ENCODE measurements at regions not wholly inside any gene's neighbourhood (a gene's known extent, or its start where the extent isn't known, plus 50 kb on each side); places are given as distances from the start of the nearest gene placed in this dataset.

GRCh38 chr10:57351076-57351475, 916.6 kb downstream of the IPMK start:
- Histone ChIP-seq H3K27ac (ENCODE audit: control insufficient read depth, insufficient read depth, low read length) (no peak overlapping the region), H3K9me3 (ENCODE audit: control insufficient read depth, low read depth, low read length) (no peaks in the 10 kb centered on the region), H3K9me1 (ENCODE audit: control insufficient read depth, extremely low read depth, insufficient read depth, low read length) (no peaks in the 10 kb centered on the region), H3K27me3 (ENCODE audit: control insufficient read depth, extremely low read depth, insufficient read depth, low read length) (no peaks in the 10 kb centered on the region), H4K20me1 (ENCODE audit: control insufficient read depth, extremely low read depth, insufficient read depth, low read length) (no peaks in the 10 kb centered on the region), H3K4me1 (ENCODE audit: control insufficient read depth, extremely low read depth, insufficient read depth, low read length) (no peaks in the 10 kb centered on the region), H3K36me3 (ENCODE audit: control insufficient read depth in 2 of 2, extremely low read depth in 1 of 2, insufficient read depth in 2 of 2, low read length in 2 of 2) (no peaks in the 10 kb centered on the region), H3K79me2 (ENCODE audit: control insufficient read depth, insufficient read depth, low read length) (no peaks in the 10 kb centered on the region), H2AFZ (ENCODE audit: control insufficient read depth, low read length) (no peak overlapping the region), H3K4me3 (ENCODE audit: control insufficient read depth in 2 of 3, extremely low read depth in 1 of 3, insufficient read depth in 2 of 3, low read depth in 1 of 3, low read length in 3 of 3) (no peak overlapping the region), H3K9ac (ENCODE audit: control insufficient read depth, extremely low read depth, insufficient read depth, low read length) (no peak overlapping the region), H3K4me2 (ENCODE audit: control insufficient read depth, extremely low read depth, insufficient read depth, low read depth, low read length) (no peak overlapping the region)
- DNase-seq (ENCODE audit: low read depth, low spot score), result no peak
- dilution Hi-C loops (cut with MboI; ENCODE audit: extremely low pct_ligation_motif_present, low sequenced_read_pairs), result no loop called here
- no peak for TF ChIP-seq EZH2 (IDR thresholded peaks at IDR 0.05; ENCODE audit: low read length)
- TF ChIP-seq, protein P1, sequence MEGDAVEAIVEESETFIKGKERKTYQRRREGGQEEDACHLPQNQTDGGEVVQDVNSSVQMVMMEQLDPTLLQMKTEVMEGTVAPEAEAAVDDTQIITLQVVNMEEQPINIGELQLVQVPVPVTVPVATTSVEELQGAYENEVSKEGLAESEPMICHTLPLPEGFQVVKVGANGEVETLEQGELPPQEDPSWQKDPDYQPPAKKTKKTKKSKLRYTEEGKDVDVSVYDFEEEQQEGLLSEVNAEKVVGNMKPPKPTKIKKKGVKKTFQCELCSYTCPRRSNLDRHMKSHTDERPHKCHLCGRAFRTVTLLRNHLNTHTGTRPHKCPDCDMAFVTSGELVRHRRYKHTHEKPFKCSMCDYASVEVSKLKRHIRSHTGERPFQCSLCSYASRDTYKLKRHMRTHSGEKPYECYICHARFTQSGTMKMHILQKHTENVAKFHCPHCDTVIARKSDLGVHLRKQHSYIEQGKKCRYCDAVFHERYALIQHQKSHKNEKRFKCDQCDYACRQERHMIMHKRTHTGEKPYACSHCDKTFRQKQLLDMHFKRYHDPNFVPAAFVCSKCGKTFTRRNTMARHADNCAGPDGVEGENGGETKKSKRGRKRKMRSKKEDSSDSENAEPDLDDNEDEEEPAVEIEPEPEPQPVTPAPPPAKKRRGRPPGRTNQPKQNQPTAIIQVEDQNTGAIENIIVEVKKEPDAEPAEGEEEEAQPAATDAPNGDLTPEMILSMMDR (optimal IDR thresholded peaks at IDR 0.05 in 1 of 3, IDR thresholded peaks at IDR 0.05 in 1 of 3, conservative IDR thresholded peaks at IDR 0.05 in 1 of 3; ENCODE audit: extremely low read depth in 1 of 3, insufficient read depth in 2 of 3, low read length in 3 of 3), result no peak
- FAIRE-seq, result no peak

DNA sequence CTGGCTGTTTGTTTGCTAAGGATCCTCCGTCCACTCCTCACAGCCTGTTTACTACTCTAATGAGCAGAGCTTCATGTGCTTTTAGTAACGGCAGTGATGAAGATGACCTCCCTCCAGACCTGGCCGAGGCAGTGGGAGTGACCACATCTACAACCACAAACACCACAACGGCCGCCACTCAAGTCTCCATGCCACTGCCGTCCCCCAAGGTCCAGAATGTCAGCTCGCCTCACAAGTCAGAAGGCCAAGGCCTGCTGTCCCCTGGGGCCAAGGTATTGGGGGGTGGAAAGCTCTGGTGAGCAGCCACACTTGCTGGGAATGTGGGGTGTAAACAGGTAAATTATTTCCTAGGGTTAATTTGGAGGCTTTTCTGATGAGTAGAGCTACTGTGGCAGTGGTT, 926.4 kb downstream of the IPMK start:
- H3K9me3 ChIP-seq (ENCODE audit: control insufficient read depth, low read depth, low read length), result no peaks in the 10 kb centered on the region
- TF ChIP-seq EZH2 (IDR thresholded peaks at IDR 0.05; ENCODE audit: low read length), result no peak
- TF ChIP-seq, protein P1 (optimal IDR thresholded peaks at IDR 0.05 in 1 of 3, IDR thresholded peaks at IDR 0.05 in 1 of 3, conservative IDR thresholded peaks at IDR 0.05 in 1 of 3; ENCODE audit: extremely low read depth in 1 of 3, insufficient read depth in 2 of 3, low read length in 3 of 3), result no peak
- H3K27me3 ChIP-seq (ENCODE audit: control insufficient read depth, extremely low read depth, insufficient read depth, low read length), result no peaks in the 10 kb centered on the region
- H3K79me2 ChIP-seq (ENCODE audit: control insufficient read depth, insufficient read depth, low read length), result no peaks in the 10 kb centered on the region
- no peaks in the 10 kb centered on the region for H3K9me1 ChIP-seq (ENCODE audit: control insufficient read depth, extremely low read depth, insufficient read depth, low read length)
- H2AFZ ChIP-seq (ENCODE audit: control insufficient read depth, low read length), result no peak overlapping the region
- no peak overlapping the region for H3K27ac ChIP-seq (ENCODE audit: control insufficient read depth, insufficient read depth, low read length)
- no peak overlapping the region for H3K4me3 ChIP-seq (ENCODE audit: control insufficient read depth in 2 of 3, extremely low read depth in 1 of 3, insufficient read depth in 2 of 3, low read depth in 1 of 3, low read length in 3 of 3)
- no peak overlapping the region for H3K9ac ChIP-seq (ENCODE audit: control insufficient read depth, extremely low read depth, insufficient read depth, low read length)
- no peaks in the 10 kb centered on the region for H3K4me1 ChIP-seq (ENCODE audit: control insufficient read depth, extremely low read depth, insufficient read depth, low read length)
- dilution Hi-C loops (cut with MboI; ENCODE audit: extremely low pct_ligation_motif_present, low sequenced_read_pairs), result no loop called here
- no peaks in the 10 kb centered on the region for H4K20me1 ChIP-seq (ENCODE audit: control insufficient read depth, extremely low read depth, insufficient read depth, low read length)
- FAIRE-seq (no peak), DNase-seq (ENCODE audit: low read depth, low spot score) (no peak)
- no peaks in the 10 kb centered on the region for H3K36me3 ChIP-seq (ENCODE audit: control insufficient read depth in 2 of 2, extremely low read depth in 1 of 2, insufficient read depth in 2 of 2, low read length in 2 of 2)
- H3K4me2 ChIP-seq (ENCODE audit: control insufficient read depth, extremely low read depth, insufficient read depth, low read depth, low read length), result no peak overlapping the region

Data from keratinocyte (primary cell).